ENCODE measurements at regions not wholly inside any gene's neighbourhood (a gene's known extent, or its start where the extent isn't known, plus 50 kb on each side); places are given as distances from the start of the nearest gene placed in this dataset.
A peak's percentile ranks its signal among the peaks of the same experiment; 100 is the strongest.
"Not testable (repeated sequence)": the region's sequence is repeated elsewhere in the genome, so short reads cannot be mapped to it uniquely, and the experiment has no call there.

DNA sequence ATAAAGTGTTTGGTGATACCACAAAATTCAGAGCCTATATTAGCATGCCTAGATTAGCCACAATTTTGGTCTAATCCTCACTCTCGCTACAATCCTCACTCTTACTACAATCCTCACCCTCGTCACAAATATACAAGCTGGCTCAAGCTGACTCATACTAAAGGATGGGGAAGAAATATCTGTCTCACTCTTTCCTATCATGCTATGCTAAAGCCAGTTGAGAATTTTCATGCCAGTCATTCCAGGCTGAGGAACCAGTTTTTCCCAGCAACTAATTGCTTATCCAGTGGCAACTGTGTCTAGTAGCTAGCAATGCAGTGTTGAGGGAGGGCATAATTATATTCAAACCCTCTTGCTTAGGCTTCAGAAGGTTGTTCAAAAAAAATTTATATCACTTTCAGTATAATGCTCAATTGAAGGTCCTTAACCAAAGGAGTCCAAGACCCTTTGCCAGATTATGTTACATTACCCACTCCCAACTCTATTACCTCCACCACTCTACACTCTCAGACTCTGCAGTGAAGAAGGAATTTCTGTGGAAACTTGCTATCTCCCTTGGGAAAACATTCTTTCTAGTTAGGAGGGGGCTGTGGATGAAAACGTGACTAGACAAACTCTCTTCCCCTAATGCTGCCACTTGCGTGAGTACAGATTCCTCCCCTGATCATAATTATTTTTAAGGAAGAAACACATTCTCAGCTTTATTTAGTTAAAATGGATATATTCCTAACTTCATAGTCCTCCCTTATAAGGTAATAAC lies 810.3 kb upstream of the ACO1 start:
- no peak for DNase-seq

DNA sequence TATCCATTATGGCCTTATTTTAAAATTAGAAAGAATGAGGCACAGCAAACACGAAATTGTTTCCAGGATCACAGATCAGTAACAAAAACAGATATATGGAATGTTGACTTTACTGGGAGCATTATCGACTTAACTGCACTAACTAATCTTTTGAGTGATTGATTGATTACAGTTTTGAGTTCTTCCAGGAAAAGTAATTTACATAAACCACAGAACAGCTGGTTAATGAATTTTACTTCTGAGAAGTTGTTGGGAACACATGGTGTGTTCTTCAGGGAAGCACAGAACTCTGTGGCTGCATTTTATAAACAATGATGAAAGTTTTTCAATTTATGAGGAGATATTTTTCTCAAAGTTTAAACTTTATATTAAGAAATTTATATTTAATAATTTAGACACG lies 802.4 kb upstream of the ACO1 start:
- DNase-seq, result no peak

GRCh38 chr9:31582561-31582960 lies 801.9 kb upstream of the ACO1 start:
- no peak for DNase-seq

GRCh38 chr9:31585158-31585557 lies 799.3 kb upstream of the ACO1 start:
- no peak for DNase-seq

GRCh38 chr9:31587146-31587545 lies 797.3 kb upstream of the ACO1 start:
- DNase-seq, result peak in 1 of 3 experiments; percentile 4

- no peak for DNase-seq
These were observed 796.4 kb upstream of the ACO1 start for GRCh38 chr9:31588006-31588405.

GRCh38 chr9:31588756-31589155 lies 795.7 kb upstream of the ACO1 start:
- no peak for DNase-seq

DNA sequence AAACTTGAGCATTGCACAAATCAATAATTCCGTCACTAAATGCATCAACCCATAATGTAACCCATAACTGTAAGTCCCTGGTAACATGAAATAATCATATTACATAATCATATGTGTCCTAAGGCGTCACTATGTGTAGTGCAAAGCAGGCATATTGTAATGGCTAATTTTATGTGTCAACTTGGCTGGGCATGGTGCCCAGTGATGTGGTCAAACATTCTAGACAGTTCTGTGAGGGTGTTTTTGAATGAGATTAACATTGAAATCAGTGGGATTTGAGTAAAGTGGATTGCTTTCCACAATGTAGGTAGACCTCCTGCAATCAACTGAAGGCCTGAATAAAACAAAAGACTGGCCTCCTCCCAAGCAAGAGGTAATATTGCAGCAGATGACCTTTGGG lies 794.4 kb upstream of the ACO1 start:
- no peak for DNase-seq

GRCh38 chr9:31597086-31597485 lies 787.4 kb upstream of the ACO1 start:
- DNase-seq, result not testable (repeated sequence)

DNA sequence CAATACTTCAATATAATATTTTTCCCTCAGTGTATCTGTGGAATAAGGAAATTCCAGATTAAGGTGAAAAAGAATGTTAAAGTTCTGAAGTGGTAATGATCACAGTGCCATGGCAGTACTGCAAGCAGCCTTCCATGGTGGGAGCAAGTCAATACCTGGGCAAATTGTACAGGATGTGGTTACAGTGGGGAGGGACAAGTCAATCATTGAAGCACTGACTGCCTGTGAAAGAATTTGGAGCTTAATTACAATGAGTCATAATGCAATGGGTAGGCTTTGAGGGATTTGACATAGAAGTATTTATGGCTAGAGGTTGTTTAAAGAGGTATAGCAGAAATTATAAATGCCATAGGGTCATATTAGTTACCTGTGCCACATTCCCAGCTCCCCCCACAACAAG lies 786.5 kb upstream of the ACO1 start:
- no peak for DNase-seq

DNA sequence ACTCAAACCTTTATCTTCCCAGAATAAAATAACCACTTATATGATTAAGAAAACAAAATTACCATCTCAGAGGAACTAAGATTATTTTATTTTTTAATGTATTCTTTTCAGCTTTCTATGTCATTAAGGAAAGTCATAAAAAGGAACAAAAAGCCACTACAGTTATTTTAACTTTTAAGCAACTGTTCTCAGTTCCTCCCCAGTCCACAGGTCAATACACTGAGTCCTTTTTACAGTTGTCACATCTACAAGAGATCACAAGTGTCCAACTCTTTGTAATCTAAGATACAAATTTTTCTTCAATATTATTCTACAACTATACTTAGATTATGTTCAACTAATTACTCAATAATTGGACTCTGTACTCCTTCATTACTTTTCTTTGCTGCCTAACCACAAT lies 782.8 kb upstream of the ACO1 start:
- DNase-seq, result no peak

DNA sequence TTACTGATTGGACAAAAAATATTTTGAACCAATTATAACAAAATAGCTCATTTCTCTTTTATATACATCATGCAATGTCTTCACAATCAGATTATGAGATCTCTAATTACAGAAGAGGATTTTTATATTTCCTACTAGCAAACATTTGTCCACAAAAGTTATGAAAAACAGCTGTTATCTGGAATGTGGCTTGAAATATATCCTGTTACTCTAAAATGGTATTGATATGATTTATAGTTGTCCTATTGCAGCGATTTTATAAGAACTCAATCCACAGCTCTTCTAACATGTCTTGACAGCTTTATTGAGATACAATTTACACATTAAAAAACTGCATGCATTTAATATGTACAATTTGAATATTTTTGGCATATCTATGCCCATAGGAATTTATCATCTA lies 779.9 kb upstream of the ACO1 start:
- DNase-seq, result no peak

- no peak for DNase-seq
These were observed 779.3 kb upstream of the ACO1 start for GRCh38 chr9:31605164-31605563.

DNA sequence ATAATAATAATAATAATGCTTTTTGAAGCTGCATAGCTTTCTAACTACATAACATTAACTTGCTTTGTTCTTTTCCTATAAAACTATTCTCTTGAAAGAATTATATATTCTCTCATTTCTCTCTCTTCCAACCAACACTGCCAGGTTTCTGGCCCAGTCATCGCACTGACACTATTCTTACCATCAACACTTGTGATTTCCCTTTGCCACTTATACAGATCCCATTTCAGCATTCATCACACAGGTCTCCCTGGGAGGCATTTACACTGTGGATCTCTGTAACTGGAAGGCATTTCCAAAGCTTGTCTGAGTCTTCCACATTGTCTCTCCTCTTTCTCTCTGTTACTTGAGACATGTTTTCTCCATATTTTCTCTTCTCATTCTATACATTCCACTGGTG lies 777.8 kb upstream of the ACO1 start:
- no peak for DNase-seq

DNA sequence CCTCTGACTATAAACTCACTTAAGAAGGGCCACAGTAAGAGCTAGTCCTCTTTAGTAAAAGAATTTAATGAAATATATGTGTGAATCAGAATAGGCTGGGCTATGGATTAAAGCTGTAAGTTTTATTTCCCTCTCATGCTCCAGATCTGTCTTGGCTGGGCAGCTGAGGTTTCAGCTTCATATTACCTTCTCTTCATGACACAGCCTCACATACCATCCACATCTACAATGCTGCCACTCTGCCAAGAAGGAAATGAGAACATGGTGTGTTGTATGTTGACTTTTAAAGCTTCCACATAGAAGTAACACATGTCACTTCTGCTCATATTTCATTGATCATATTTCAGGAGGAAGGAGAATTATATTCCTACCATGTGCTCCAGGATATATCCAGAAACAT lies 776.0 kb upstream of the ACO1 start:
- DNase-seq, result no peak

DNA sequence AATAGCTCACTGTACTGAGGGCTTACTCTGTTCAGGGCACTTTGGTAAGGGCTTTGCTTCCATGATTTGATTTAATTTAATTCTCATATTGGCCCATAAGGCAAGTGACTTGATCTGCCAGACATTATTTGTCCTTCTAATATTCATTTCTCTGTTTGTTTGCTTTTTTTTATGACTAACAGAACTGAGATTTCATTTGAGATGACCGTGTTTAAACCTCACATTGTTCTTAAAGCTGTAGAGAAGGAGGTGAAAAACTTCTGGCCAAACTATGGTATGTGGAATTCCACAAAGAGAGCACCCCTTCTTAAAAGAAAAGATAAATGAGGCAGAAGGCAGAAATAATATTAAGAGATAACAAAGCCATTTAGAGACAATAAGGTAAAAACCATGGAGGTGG lies 775.6 kb upstream of the ACO1 start:
- DNase-seq, result no peak

- no peak for DNase-seq
These were observed 772.0 kb upstream of the ACO1 start for GRCh38 chr9:31612336-31613030.

DNA sequence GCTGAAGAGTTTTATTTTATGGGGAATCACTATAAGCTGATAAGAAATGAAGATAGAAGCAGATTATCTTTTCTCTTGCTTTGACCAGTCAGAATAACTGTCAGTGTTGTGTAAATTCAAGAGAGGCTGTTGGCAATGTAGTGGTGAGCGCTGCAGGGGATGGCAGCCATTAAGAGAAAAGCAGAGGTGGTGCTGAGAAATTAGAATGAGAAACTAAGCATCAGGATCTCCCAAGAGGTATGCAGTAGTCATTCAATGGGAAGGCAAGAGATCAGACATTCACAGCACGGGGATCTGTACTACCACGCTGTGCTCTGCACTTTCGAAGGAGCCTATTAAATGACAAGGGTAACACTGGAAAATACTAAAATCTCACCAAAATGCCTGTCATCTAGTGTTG lies 768.5 kb upstream of the ACO1 start:
- DNase-seq, result no peak

DNA sequence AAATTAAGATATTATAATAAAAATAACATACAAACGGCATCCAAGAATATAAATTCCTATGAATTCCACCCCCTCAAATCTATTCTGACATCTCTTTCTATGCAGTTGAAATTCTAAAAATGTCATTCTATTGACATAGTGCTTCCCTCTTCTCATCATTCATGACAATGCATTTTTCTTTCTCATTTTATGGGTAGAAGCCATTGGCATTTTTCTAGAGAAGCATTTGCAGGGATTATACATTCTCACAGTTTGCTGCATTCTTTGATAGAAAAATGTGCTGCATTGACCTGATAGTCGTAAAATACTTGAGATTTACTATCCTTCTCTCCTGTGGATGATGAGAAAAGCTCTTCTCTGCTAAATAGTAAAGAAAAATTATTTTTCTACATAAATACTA lies 760.9 kb upstream of the ACO1 start:
- no peak for DNase-seq

DNA sequence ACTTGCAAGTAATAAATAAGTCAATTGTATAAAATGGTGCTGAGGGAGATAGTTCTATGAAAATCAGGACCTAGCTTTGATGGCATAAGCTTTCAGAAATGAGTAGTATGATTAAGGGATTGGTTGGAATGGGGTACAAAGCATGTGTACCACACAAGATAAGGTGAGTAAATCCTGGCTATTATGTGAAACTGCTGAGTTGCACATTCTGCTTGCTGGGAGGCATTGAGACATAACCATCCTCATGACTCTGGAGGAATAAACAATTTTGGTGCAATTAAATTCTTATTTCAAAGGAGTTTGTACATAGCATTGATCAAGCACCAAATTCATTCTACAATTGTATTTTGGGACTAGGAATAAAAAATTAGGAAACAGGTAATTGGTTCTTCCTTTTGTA lies 755.2 kb upstream of the ACO1 start:
- no peak for DNase-seq

GRCh38 chr9:31637265-31637664 lies 747.2 kb upstream of the ACO1 start:
- no peak for DNase-seq

DNA sequence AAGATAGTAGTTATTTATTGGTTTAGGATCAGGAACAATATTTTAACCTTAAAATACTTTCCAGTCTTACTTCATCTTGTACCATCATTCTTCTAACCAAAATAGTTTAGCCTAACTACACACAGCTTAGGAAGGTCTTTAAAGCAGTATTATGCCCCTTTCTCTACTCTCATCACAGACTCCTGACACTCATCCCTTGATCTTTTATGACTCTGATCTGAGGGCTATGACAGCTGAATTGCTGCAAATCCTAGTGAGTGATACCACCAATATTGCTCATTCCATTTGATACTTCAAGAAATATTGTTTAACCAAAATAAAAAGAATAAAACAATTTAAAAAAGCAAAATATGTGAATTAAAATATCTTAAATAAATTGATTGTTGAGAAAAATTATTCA lies 746.6 kb upstream of the ACO1 start:
- no peak for DNase-seq

DNA sequence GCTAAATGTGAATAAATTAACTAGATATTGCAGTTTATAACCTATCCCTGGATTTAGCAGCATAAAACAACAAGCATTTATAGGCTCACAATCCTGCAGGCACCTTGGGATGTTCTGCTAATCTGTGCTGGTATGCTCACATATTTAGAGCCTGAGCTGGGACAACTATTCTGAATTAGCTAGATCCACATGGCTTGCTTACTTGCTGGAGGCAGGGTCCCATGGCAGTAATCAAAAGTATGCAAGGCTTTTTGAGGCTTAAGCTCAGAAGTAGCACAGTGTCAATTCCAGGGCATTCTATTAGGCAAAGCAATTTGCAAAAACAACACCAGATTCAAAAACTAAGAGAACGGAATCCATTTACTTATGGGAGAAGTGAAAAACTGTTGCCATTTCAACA lies 745.0 kb upstream of the ACO1 start:
- DNase-seq, result no peak

DNA sequence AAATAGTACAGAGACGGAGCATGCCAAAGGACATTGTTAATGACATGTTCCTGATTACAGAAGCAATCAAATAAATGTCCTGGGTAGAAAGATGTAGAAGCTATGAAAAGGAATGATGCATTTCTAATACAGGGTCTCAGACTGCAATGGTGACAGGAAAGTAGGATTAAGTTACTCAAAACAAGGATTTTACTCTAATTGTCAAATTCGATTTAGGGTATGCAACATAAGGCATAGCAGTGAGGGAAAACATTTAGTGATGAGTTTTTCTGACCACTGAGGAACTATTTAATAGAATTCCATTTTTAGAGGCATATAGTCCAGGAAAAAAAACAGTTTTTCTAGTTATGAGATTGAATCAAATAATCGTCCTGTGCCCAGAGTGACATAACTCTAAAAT lies 715.1 kb upstream of the ACO1 start:
- no peak for DNase-seq

DNA sequence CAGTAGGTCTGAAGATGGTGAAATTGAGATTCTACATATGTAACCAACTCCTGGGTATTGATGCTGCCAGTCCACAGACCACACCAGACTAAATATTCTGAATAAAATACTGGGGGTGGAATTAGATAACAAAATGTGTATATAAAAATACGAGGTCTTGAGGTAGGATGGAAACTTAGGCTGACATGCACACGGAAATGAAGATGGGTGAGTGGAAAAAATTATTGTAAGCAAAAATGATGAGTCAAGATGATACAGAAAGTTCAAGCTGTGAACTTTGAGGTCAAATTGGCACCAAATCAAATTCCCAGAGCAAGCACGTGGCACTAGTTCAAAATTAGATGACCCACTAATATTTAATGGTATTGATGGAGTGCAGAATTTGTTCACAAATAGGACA lies 713.4 kb upstream of the ACO1 start:
- no peak for DNase-seq
